ENCODE measurements at regions not wholly inside any gene's neighbourhood (a gene's known extent, or its start where the extent isn't known, plus 50 kb on each side); places are given as distances from the start of the nearest gene placed in this dataset.

DNA sequence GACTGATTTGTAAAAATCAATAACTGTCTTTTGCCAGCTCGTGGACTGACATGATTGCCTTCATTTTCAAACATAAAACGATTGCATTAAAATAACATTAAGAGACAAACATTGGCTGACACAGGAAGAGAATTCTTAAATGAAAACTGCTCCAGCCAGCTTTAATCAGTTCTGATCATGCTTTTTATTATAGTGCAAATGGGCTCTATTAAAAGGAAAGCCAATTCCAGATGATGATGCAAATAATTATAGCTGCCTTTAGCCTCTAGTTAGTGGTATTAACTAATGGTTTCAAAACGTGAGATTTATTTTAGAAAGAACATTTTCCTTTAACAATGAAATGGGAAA lies 301.8 kb upstream of the UBE2E3 start:
- no peak overlapping the region for H3K4me3 ChIP-seq (ENCODE audit: low read length in 2 of 2)
- H3K9ac ChIP-seq (ENCODE audit: low read length in 2 of 2): no peak overlapping the region
- H3K36me3 ChIP-seq (ENCODE audit: control insufficient read depth in 2 of 2, insufficient read depth in 2 of 2, low read length in 2 of 2): no peaks in the 10 kb centered on the region
- H3K27me3 ChIP-seq (ENCODE audit: control insufficient read depth in 1 of 2, insufficient read depth in 2 of 2, low read length in 2 of 2): no peaks in the 10 kb centered on the region
- H3K4me1 ChIP-seq (ENCODE audit: control insufficient read depth, insufficient read depth, low read length): no peaks in the 10 kb centered on the region
- H3K27ac ChIP-seq (ENCODE audit: low read length): no peak overlapping the region
- H3K9me3 ChIP-seq (ENCODE audit: control insufficient read depth in 2 of 2, low read length in 2 of 2): no peaks in the 10 kb centered on the region

DNA sequence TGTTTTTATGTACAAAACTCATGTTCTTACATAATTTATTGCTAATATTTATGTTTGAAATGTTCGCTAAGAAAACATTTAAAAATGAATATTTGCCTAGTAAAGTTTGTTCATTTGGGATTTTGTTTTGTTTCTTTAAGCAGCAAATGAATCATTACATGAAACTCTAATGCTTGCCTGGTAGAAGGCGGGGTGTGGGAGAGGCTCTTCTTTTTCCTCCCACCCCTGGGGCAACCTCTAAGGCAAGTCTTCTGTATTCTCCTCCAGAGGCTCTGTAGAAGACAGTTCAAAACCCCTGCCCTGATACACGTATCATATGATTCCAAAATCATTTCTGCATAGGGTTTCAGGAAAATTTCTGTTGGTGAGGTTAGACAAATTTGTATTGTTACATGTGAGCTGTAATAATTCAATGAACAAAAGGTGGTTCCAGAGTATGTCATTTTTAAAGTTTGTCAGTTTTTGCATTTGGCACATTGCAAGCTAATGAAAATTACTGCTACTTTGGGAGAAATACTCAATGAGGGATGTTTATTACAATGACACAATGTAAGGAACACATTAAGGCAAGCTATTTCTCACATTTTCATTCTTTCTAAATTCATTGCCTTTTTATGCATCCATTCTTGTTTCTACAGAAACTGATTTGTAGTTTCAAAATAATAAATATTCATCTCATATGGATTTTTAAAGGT lies 302.3 kb upstream of the UBE2E3 start:
- no peaks in the 10 kb centered on the region for H3K36me3 ChIP-seq (ENCODE audit: control insufficient read depth in 2 of 2, insufficient read depth in 2 of 2, low read length in 2 of 2)
- no peaks in the 10 kb centered on the region for H3K9me3 ChIP-seq (ENCODE audit: control insufficient read depth in 2 of 2, low read length in 2 of 2)
- H3K27me3 ChIP-seq (ENCODE audit: control insufficient read depth in 1 of 2, insufficient read depth in 2 of 2, low read length in 2 of 2): no peaks in the 10 kb centered on the region
- no peaks in the 10 kb centered on the region for H3K4me1 ChIP-seq (ENCODE audit: control insufficient read depth, insufficient read depth, low read length)
- H3K9ac ChIP-seq (ENCODE audit: low read length in 2 of 2): no peak overlapping the region
- H3K4me3 ChIP-seq (ENCODE audit: low read length in 2 of 2): no peak overlapping the region
- H3K27ac ChIP-seq (ENCODE audit: low read length): no peak overlapping the region

DNA sequence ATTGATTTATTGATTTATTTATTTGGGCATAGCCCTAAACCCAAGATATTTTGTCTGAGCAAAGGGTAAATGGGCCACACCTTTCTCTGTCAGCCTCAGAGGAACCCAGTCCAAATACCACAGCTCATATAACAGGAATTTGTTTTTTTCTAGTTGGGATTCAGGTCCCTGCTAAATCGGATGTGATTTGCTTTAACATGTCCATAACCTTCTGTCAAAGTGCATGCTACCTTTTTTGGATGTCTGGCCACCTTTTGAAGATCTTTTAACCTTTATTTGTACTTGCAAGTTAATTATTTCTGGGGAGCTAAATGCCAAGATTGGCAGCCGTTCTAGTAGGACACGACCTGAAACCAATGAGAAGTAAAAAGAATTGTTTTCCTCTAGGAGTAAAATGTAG lies 303.2 kb upstream of the UBE2E3 start:
- H3K4me3 ChIP-seq (ENCODE audit: low read length in 2 of 2): no peak overlapping the region
- no peaks in the 10 kb centered on the region for H3K27me3 ChIP-seq (ENCODE audit: control insufficient read depth in 1 of 2, insufficient read depth in 2 of 2, low read length in 2 of 2)
- no peak overlapping the region for H3K27ac ChIP-seq (ENCODE audit: low read length)
- H3K9ac ChIP-seq (ENCODE audit: low read length in 2 of 2): no peak overlapping the region
- H3K4me1 ChIP-seq (ENCODE audit: control insufficient read depth, insufficient read depth, low read length): no peaks in the 10 kb centered on the region
- no peaks in the 10 kb centered on the region for H3K36me3 ChIP-seq (ENCODE audit: control insufficient read depth in 2 of 2, insufficient read depth in 2 of 2, low read length in 2 of 2)
- H3K9me3 ChIP-seq (ENCODE audit: control insufficient read depth in 2 of 2, low read length in 2 of 2): no peaks in the 10 kb centered on the region

DNA sequence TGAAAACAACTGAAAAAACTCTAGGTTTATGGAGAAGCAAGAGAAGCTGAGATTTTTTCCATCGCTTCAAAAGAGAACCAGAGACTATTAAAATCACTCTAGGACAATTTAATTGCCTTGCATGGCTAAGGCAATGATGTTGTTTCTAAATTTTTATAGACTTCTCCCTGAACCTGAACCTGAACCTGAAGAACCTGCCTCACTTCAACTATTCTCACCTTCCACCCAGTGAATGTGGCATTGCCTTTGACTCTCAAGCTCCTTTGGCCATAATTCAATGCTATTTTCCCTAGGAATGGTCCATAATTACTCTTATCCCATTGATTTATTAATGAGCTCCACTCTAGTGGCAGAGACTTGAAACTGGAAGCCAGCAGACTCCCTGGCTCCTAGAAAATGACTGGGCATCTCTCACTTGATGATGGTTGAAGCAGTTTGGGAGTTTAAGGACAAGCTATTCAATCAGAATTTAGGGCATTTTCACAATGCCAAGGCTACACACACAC lies 303.8 kb upstream of the UBE2E3 start:
- Histone ChIP-seq H3K27ac (ENCODE audit: low read length) (no peak overlapping the region), H3K36me3 (ENCODE audit: control insufficient read depth in 2 of 2, insufficient read depth in 2 of 2, low read length in 2 of 2) (no peaks in the 10 kb centered on the region), H3K27me3 (ENCODE audit: control insufficient read depth in 1 of 2, insufficient read depth in 2 of 2, low read length in 2 of 2) (no peaks in the 10 kb centered on the region), H3K4me3 (ENCODE audit: low read length in 2 of 2) (no peak overlapping the region), H3K9ac (ENCODE audit: low read length in 2 of 2) (no peak overlapping the region), H3K4me1 (ENCODE audit: control insufficient read depth, insufficient read depth, low read length) (no peaks in the 10 kb centered on the region), H3K9me3 (ENCODE audit: control insufficient read depth in 2 of 2, low read length in 2 of 2) (no peaks in the 10 kb centered on the region)

DNA sequence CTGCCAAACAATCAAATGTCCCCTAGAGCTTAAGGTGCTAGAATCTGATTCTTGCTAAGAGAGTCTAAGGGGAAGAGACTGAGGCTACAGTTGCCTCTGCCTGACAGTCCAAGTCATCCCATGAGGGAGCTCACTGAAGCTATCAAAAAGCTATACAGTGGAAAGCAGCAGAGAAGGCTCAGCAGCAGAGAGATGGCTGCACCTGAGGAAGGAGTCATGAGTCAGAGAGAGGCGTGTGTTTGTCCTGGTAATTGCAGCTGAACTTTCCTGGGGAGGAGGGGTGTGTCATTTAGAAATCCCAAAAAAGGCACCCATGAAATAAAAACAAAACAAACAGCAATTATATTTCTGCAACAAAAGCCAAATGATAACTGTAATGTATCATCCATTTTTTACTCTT lies 305.2 kb upstream of the UBE2E3 start:
- Histone ChIP-seq H3K9ac (ENCODE audit: low read length in 2 of 2) (no peak overlapping the region), H3K9me3 (ENCODE audit: control insufficient read depth in 2 of 2, low read length in 2 of 2) (no peaks in the 10 kb centered on the region), H3K27ac (ENCODE audit: low read length) (no peak overlapping the region), H3K4me3 (ENCODE audit: low read length in 2 of 2) (no peak overlapping the region), H3K4me1 (ENCODE audit: control insufficient read depth, insufficient read depth, low read length) (no peaks in the 10 kb centered on the region), H3K36me3 (ENCODE audit: control insufficient read depth in 2 of 2, insufficient read depth in 2 of 2, low read length in 2 of 2) (no peaks in the 10 kb centered on the region), H3K27me3 (ENCODE audit: control insufficient read depth in 1 of 2, insufficient read depth in 2 of 2, low read length in 2 of 2) (no peaks in the 10 kb centered on the region)

DNA sequence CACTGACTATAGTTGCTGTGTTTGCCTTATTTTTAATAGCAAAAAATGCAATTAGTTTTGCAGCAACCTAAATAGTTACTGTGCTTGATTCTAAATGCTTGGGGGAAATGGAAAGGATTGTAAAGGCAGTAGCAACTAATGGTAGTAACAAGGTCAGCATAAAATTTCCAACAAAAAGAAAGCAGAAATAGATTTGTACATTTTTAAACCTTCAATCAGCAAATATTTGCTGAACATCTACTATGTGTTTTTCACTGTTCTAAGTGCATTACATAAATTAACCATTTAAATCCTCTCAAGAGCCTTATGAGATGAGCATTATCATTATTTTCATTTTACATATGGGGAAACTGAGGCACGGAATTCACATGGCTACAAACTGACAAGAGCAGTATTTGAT lies 308.0 kb upstream of the UBE2E3 start:
- H3K9me3 ChIP-seq (ENCODE audit: control insufficient read depth in 2 of 2, low read length in 2 of 2): no peaks in the 10 kb centered on the region
- no peaks in the 10 kb centered on the region for H3K27me3 ChIP-seq (ENCODE audit: control insufficient read depth in 1 of 2, insufficient read depth in 2 of 2, low read length in 2 of 2)
- H3K4me1 ChIP-seq (ENCODE audit: control insufficient read depth, insufficient read depth, low read length): no peaks in the 10 kb centered on the region
- no peak overlapping the region for H3K9ac ChIP-seq (ENCODE audit: low read length in 2 of 2)
- H3K27ac ChIP-seq (ENCODE audit: low read length): no peak overlapping the region
- H3K4me3 ChIP-seq (ENCODE audit: low read length in 2 of 2): no peak overlapping the region
- H3K36me3 ChIP-seq (ENCODE audit: control insufficient read depth in 2 of 2, insufficient read depth in 2 of 2, low read length in 2 of 2): no peaks in the 10 kb centered on the region

DNA sequence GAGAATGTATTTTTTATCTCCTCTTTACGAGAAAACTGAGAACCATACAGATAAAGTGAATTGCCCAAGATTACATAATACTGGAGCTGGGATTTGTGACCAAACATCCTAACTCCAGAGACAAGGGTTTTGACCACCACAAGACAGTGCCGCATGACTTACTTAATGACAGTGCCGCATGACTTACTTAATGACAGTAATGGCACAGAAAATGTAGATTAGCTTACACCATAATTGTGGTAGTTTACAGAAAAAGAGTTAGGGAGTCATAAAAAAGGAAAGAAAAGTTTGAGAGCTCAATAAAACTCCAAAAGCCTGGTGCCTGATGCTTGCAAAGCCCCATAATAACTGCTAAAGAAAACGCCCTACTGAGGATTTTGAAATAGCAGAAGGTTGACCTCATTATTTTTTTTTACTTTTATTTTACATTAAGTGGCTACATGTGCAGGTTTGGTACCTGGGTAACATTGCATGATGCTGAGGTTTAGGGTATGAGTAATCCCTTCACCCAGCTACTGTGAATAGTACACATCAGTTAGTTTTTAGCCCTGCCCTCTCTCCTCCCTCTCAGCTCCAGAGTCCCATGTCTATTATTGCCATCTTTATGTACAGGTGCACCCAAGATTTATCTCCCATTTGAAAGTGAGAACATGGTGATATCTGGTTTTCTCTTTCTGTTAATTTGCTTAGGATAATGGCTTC lies 310.0 kb upstream of the UBE2E3 start:
- Histone ChIP-seq H3K27me3 (ENCODE audit: control insufficient read depth in 1 of 2, insufficient read depth in 2 of 2, low read length in 2 of 2) (no peaks in the 10 kb centered on the region), H3K4me3 (ENCODE audit: low read length in 2 of 2) (no peak overlapping the region), H3K9ac (ENCODE audit: low read length in 2 of 2) (no peak overlapping the region), H3K9me3 (ENCODE audit: control insufficient read depth in 2 of 2, low read length in 2 of 2) (no peaks in the 10 kb centered on the region), H3K4me1 (ENCODE audit: control insufficient read depth, insufficient read depth, low read length) (no peaks in the 10 kb centered on the region), H3K36me3 (ENCODE audit: control insufficient read depth in 2 of 2, insufficient read depth in 2 of 2, low read length in 2 of 2) (no peaks in the 10 kb centered on the region), H3K27ac (ENCODE audit: low read length) (no peak overlapping the region)

DNA sequence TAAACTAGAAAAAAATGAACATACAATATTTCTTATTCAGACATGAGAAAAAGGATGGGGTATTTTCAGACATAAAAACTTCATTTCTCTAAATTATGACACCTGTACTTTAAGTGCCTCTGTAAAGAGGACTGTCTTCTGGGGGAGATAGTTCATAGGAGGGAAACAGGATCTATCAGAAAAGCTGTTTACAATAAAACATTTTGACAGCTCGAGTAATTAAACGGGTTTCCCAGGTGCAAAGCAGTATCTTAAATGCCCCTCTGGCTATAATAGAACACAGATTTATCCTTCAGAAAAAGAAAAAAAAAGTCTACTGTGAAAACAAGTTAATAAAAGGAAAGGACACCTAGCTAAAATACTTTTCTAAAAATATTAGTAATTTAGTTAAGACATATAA lies 311.4 kb upstream of the UBE2E3 start:
- Histone ChIP-seq H3K27me3 (ENCODE audit: control insufficient read depth in 1 of 2, insufficient read depth in 2 of 2, low read length in 2 of 2) (no peaks in the 10 kb centered on the region), H3K36me3 (ENCODE audit: control insufficient read depth in 2 of 2, insufficient read depth in 2 of 2, low read length in 2 of 2) (no peaks in the 10 kb centered on the region), H3K27ac (ENCODE audit: low read length) (no peak overlapping the region), H3K9ac (ENCODE audit: low read length in 2 of 2) (no peak overlapping the region), H3K4me1 (ENCODE audit: control insufficient read depth, insufficient read depth, low read length) (no peaks in the 10 kb centered on the region), H3K9me3 (ENCODE audit: control insufficient read depth in 2 of 2, low read length in 2 of 2) (no peaks in the 10 kb centered on the region), H3K4me3 (ENCODE audit: low read length in 2 of 2) (no peak overlapping the region)

DNA sequence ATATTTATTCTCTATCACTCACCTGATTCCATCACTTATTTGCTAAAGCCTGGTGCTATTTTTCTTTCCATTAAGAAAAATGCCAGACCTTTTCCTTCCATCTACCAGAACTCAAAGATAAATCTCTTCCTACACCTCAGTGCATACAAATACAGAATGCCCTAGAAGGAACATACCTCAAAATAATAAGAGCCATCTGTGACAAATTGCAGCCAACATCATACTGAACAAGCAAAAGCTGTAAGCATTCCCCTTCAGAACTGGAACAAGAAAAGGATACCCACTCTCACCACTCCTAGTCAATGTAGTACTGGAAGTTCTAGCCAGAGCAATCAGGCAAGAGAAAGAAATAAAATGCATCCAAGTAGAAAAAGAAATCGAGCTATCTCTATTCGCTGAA lies 315.9 kb upstream of the UBE2E3 start:
- Histone ChIP-seq H3K27me3 (ENCODE audit: control insufficient read depth in 1 of 2, insufficient read depth in 2 of 2, low read length in 2 of 2) (no peaks in the 10 kb centered on the region), H3K27ac (ENCODE audit: low read length) (no peak overlapping the region), H3K4me3 (ENCODE audit: low read length in 2 of 2) (no peak overlapping the region), H3K4me1 (ENCODE audit: control insufficient read depth, insufficient read depth, low read length) (no peaks in the 10 kb centered on the region), H3K36me3 (ENCODE audit: control insufficient read depth in 2 of 2, insufficient read depth in 2 of 2, low read length in 2 of 2) (no peaks in the 10 kb centered on the region), H3K9ac (ENCODE audit: low read length in 2 of 2) (no peak overlapping the region), H3K9me3 (ENCODE audit: control insufficient read depth in 2 of 2, low read length in 2 of 2) (no peaks in the 10 kb centered on the region)

DNA sequence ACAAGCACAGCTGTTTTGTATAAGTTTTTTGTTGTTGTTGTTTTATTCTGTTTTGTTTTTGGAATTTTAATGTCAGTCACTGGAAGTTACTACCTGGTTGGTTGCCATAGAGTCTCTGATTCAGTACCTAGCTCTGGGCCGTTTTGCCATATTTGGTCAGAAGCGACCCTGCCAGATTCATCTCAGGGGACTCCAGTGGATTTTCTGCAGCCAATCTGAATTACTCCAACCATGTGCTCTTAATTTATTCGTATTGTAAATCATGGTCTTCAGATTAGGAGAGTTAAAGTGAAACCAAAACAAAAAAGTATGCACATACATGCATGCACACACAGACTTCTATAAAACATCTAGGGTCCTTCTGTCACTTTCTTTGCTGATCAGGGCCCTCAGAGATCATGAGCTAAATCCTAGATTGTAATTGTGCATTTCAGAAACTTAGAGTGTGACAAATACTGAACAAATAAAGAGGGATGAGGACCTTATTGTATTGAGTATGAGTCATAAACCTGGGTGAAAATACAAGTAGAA lies 317.4 kb upstream of the UBE2E3 start:
- no peak overlapping the region for H3K4me3 ChIP-seq (ENCODE audit: low read length in 2 of 2)
- no peaks in the 10 kb centered on the region for H3K4me1 ChIP-seq (ENCODE audit: control insufficient read depth, insufficient read depth, low read length)
- H3K9me3 ChIP-seq (ENCODE audit: control insufficient read depth in 2 of 2, low read length in 2 of 2): no peaks in the 10 kb centered on the region

DNA sequence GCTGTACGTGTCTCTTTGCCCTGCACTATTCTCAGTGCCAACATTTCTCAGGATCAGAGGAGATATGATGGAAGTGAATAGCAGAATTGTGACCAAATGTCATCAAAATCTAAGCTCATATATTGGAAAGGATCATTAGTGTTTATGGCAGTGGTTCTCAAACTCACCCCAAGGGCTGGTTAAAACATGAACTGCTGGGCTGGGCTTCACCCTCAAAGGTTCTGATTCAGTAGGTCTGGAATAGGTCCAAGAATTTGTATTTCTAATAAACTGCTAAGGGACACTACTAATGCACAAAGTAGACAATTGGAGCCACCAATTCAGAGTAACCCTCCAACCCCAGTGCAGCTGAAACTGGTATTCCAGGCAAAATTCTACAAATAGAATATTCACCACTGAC lies 317.9 kb upstream of the UBE2E3 start:
- no peaks in the 10 kb centered on the region for H3K27me3 ChIP-seq (ENCODE audit: control insufficient read depth in 1 of 2, insufficient read depth in 2 of 2, low read length in 2 of 2)
- H3K4me1 ChIP-seq (ENCODE audit: control insufficient read depth, insufficient read depth, low read length): no peaks in the 10 kb centered on the region
- H3K27ac ChIP-seq (ENCODE audit: low read length): no peak overlapping the region
- no peak overlapping the region for H3K9ac ChIP-seq (ENCODE audit: low read length in 2 of 2)
- no peak overlapping the region for H3K4me3 ChIP-seq (ENCODE audit: low read length in 2 of 2)
- no peaks in the 10 kb centered on the region for H3K36me3 ChIP-seq (ENCODE audit: control insufficient read depth in 2 of 2, insufficient read depth in 2 of 2, low read length in 2 of 2)
- H3K9me3 ChIP-seq (ENCODE audit: control insufficient read depth in 2 of 2, low read length in 2 of 2): no peaks in the 10 kb centered on the region

More for the DNA sequence above, 317.4 kb upstream of the UBE2E3 start:
- Histone ChIP-seq H3K36me3 (ENCODE audit: control insufficient read depth in 2 of 2, insufficient read depth in 2 of 2, low read length in 2 of 2) (no peaks in the 10 kb centered on the region), H3K27ac (ENCODE audit: low read length) (no peak overlapping the region), H3K9ac (ENCODE audit: low read length in 2 of 2) (no peak overlapping the region), H3K27me3 (ENCODE audit: control insufficient read depth in 1 of 2, insufficient read depth in 2 of 2, low read length in 2 of 2) (no peaks in the 10 kb centered on the region)
